ENCODE measurements at regions not wholly inside any gene's neighbourhood (a gene's known extent, or its start where the extent isn't known, plus 50 kb on each side); places are given as distances from the start of the nearest gene placed in this dataset.
"Not testable (repeated sequence)": the region's sequence is repeated elsewhere in the genome, so short reads cannot be mapped to it uniquely, and the experiment has no call there.

- no peak for DNase-seq (ENCODE audit: low read depth in 4 of 4, low spot score in 2 of 4)
Observed at GRCh38 chr5:89200899-89201298, 317.9 kb upstream of the MEF2C start.

GRCh38 chr5:89199306-89199705, 316.3 kb upstream of the MEF2C start:
- no peak for DNase-seq (ENCODE audit: low read depth in 4 of 4, low spot score in 2 of 4)

DNA sequence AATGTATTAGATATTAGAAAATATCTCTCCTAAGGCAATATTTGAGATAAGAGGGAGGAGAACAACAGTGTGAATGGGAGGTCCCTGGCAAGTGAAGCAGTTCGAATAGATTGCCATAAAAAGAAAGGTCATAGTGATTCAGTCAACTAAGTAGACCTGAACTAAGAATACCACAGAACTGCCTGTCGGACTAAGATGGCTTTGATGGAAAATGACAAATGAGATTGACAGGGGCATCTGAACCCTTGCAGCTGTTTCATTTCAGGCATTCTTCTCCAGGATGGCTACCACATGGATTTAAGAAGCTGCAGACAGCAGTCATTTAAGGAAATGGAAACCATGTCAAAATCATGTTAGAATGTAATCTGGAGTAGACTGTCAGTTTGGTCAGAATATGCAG, 308.4 kb upstream of the MEF2C start:
- no peak for DNase-seq (ENCODE audit: low read depth in 4 of 4, low spot score in 2 of 4)

- DNase-seq (ENCODE audit: low read depth in 4 of 4, low spot score in 2 of 4), result no peak
Observed at GRCh38 chr5:89190515-89191265, 307.7 kb upstream of the MEF2C start.

DNA sequence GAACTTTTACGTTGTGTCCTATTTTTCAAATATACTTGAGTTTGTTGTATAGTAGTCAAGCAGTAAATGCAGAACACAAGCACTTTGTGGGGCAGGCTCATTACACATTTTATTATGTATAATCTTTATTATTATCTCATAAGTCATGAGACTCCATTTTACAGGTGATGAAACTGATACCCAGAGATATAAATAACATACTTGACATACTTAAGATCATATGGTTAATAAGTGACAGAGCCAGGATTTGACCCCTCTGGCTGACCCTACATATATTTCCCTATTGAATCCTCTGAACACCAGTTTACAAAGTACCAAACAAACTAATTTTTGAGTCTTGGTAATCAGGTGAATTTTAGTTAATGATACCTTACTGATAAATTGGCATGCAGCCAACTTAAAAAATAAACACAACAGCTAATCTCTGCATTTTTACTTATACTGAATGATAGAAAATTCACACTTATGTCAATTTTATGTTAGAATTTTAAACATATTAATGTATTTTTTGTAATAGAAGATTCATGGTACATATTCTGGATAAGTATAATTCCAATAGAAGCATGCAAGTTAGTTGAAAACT, 305.0 kb upstream of the MEF2C start:
- DNase-seq (ENCODE audit: low read depth in 4 of 4, low spot score in 2 of 4), result no peak

- no peak for DNase-seq (ENCODE audit: low read depth in 4 of 4, low spot score in 2 of 4)
Observed at GRCh38 chr5:89187268-89187667, 304.3 kb upstream of the MEF2C start.

- DNase-seq (ENCODE audit: low read depth in 4 of 4, low spot score in 2 of 4), result no peak
Observed at GRCh38 chr5:89181546-89181945, 298.6 kb upstream of the MEF2C start.

GRCh38 chr5:89179731-89180130, 296.7 kb upstream of the MEF2C start:
- no peak for DNase-seq (ENCODE audit: low read depth in 4 of 4, low spot score in 2 of 4)

- DNase-seq (ENCODE audit: low read depth in 4 of 4, low spot score in 2 of 4), result no peak
Observed at GRCh38 chr5:89178541-89178940, 295.6 kb upstream of the MEF2C start.

DNA sequence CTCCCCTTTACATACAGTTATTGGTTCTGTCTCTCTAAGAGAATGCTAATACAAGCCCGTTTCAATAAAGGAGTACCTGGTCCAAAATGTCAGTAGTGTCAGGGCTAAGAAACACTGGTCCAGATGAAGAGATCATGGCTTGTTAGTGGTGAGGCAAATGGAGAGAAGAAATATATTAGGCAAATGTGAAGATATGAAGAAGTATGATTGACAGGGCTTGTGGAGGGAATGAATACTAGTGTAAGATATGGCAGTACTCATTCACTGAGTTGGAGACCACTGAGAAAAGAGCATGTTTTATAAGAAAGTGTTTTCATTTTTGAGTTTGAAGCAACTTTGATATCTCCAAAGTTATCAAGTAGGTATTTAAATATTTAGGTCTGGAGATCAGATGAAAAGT, 290.5 kb upstream of the MEF2C start:
- no peak for DNase-seq (ENCODE audit: low read depth in 4 of 4, low spot score in 2 of 4)

DNA sequence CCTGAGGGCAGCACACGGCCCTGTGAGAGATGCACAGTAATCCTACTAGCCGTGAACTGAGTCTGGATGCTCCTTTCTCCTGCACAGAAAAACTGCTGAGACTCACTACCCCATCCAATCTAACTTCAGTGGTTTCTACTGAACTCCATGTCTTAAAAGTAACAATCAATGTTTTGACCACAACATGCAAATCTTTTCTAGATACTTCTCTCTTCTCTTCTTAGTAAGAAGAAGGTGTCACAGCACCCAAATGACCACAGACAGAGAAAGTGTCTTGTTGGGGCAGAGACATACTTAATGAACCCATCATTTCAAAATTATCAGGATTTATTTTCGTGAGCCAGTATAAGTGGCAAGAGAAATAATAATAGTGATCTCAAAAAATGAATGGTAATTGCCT, 285.8 kb upstream of the MEF2C start:
- no peak for DNase-seq (ENCODE audit: low read depth in 4 of 4, low spot score in 2 of 4)

DNA sequence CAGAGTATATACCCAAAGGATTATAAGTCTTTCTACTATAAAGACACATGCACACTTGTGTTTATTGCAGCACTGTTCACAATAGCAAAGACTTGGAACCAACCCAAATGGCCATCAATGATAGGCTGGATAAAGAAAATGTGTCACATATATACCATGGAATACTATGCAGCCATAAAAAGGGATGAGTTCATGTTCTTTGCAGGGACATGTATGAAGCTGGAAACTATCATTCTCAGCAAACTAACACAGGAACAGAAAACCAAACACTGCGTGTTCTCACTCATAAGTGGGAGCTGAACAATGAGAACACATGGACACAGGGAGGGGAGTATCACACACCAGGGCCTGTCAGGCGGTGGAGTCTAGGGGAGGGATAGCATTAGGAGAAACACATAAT, 281.7 kb upstream of the MEF2C start:
- DNase-seq (ENCODE audit: low read depth in 4 of 4, low spot score in 2 of 4), result not testable (repeated sequence)

GRCh38 chr5:89156226-89156625, 273.2 kb upstream of the MEF2C start:
- DNase-seq (ENCODE audit: low read depth in 4 of 4, low spot score in 2 of 4), result no peak

- no peak for DNase-seq (ENCODE audit: low read depth in 4 of 4, low spot score in 2 of 4)
Observed at GRCh38 chr5:89147031-89147430, 264.0 kb upstream of the MEF2C start.

DNA sequence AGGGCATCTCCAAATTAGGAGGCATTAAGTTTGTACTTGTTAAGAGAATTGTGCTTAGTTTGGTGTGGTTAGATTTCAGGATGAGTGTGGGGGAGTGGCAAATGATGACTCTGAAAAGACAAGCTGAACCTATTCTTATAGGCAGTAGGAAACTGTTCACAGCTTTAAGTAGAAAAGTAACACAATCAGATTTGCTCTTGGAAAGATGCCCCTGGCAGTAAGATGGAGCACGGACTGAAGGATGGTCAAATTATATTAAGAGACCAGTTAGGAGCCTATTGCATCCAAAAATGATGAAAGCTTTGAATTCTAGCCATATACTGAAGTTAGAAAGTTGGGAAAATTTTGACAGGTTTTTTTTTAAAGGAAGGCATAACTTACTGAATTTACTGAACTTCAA, 254.2 kb upstream of the MEF2C start:
- DNase-seq (ENCODE audit: low read depth in 4 of 4, low spot score in 2 of 4), result no peak

DNA sequence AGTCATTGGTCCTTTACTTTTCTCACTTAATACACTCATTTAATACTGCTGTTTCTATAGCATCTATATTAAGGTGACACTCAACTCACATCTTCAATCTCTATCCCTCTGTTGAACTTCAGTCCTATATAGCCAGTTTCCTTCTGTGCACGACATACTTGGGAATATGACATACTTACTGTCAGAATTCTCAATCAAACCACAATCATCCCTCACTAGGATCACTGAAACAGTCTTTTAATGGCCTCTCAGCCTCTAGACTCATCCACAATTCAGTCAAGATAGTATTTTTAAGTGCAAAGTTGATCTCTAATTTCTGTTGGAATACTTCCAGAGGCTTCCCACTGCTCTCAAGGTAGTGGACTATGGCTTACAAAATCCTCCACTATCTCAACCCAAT, 251.0 kb upstream of the MEF2C start:
- no peak for DNase-seq (ENCODE audit: low read depth in 4 of 4, low spot score in 2 of 4)

DNA sequence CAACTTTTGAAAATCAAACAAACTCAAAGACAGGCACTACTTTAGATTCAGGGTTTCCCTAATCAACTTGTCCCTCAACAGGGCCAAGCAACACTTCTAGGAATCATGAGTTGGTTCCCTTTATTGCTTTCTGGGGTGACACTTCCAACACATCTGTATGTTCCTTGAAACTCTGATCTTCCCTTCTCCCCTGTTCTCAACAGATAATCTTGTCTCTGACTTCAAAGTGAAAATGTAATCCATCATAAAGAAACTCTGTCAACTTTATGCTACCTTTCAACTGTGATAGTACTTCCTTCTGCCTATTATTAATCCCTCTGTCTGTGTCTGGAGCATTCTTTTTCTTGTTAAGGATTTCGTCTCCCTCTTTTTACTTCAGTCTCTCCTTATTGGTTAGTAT, 250.1 kb upstream of the MEF2C start:
- no peak for DNase-seq (ENCODE audit: low read depth in 4 of 4, low spot score in 2 of 4)

DNA sequence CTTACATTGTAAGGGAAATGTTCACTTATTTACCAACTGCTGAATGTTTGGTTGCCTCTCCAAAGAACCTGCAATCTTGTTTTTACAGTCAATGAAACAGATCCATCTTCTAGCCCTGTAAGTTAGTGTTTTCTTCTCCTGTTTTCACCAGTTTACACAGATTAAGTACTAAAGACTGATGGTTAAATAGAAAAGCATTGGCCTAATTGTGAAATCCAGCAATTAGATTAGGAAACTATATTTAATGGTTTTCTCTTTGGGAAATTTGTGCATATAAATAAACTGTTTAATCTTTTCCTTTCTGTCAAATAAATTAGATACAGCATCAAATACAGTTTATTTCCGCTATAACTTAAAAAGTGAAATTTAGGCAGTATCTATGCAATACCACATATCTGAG, 247.9 kb upstream of the MEF2C start:
- no peak for DNase-seq (ENCODE audit: low read depth in 4 of 4, low spot score in 2 of 4)

- no peak for DNase-seq (ENCODE audit: low read depth in 4 of 4, low spot score in 2 of 4)
Observed at GRCh38 chr5:89129941-89130340, 247.0 kb upstream of the MEF2C start.

DNA sequence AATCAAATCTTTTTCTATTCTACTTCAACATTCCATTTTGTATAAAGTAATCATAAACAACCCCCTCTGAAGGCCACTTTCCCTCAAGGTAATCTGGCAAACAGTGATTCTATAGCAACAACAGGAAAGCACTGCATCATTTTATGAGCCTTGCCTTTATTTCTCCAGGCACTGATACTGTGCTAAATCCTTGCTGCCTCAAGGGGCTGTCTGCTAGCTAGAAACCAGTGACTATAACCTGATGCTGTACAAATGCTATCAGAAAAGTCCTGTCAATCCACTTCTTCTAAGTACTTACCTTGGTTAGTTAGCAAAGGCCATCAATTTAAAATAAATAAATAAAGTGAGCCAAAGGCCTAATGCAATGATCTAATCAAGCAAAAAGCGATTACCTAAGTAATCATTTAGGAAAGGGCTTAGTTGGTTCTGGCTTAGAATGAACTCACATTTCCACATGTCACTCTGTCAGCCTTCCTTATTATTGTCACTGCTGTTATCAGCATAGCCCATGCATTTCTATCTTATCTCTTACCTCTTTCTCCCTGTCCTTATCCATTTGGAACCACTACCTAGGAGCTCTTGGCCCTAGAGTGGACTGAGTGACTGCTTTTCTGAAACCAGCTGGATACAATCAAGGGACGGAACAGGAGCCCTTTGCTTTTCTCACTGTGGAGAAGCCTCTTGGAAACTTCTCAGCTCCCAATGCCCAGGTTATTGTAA, 246.1 kb upstream of the MEF2C start:
- no peak for DNase-seq (ENCODE audit: low read depth in 4 of 4, low spot score in 2 of 4)

DNA sequence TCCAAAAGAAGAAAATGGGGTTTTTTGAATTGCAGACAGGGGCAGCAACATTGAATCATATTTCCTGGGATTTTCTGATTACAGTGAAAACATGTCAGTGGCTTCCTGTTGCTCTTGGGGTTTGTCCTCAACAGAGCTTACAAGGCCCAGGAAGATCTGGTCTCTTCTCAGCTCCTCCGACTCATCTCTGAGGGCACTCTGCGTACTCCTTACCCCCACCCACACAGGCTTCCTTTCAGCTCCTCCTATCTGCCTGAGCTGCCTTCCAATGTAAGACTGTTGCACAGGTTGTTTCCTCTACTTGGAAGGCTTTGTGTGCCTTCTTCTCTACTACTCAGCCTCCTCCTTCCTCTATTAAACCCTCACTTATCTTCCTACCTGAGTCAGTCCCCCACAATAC, 245.1 kb upstream of the MEF2C start:
- DNase-seq (ENCODE audit: low read depth in 4 of 4, low spot score in 2 of 4), result no peak

GRCh38 chr5:89127191-89127590, 244.2 kb upstream of the MEF2C start:
- no peak for DNase-seq (ENCODE audit: low read depth in 4 of 4, low spot score in 2 of 4)

All from left renal cortex interstitium (tissue), 4 donors.